Smooth muscle cell (in vitro differentiated cells): ENCODE measurements at regions not wholly inside any gene's neighbourhood (a gene's known extent, or its start where the extent isn't known, plus 50 kb on each side); places are given as distances from the start of the nearest gene placed in this dataset.

Experiments used
- DNase-seq: peaks from one replicate; lab custom pipeline; 2025; ENCODE audit not compliant: unreplicated experiment; lab: John Stamatoyannopoulos, UW
- H2AFZ ChIP-seq: fragments of 200-600 bp; sonication (generic); 2 replicates; pipeline ENCODE4 v1.6.0; 2016; ENCODE audit warnings: antibody characterized with exemption, low read depth, mild to moderate bottlenecking
- H3F3A ChIP-seq: fragments of 200-600 bp; sonication (generic); 2 replicates; pipeline ENCODE4 v1.6.0; 2017; ENCODE audit warnings: antibody characterized with exemption, low read depth
- H3K27ac ChIP-seq: fragments of 200-600 bp; sonication (generic); 2 replicates; pipeline ENCODE4 v1.5.1; 2016; ENCODE audit warnings: low read depth, mild to moderate bottlenecking
- H3K27me3 ChIP-seq: fragments of 200-600 bp; sonication (generic); 2 replicates; pipeline ENCODE4 v1.6.1; 2016; ENCODE audit warnings: low read depth, mild to moderate bottlenecking
- H3K36me3 ChIP-seq: fragments of 200-600 bp; sonication (generic); 2 replicates; pipeline ENCODE4 v1.5.1; 2016; ENCODE audit warnings: low read depth
- H3K4me1 ChIP-seq: fragments of 200-600 bp; sonication (generic); 2 replicates; pipeline ENCODE4 v1.5.1; 2016; ENCODE audit warnings: low read depth
- H3K4me2 ChIP-seq: fragments of 200-600 bp; sonication (generic); 2 replicates; pipeline ENCODE4 v1.6.0; 2016; ENCODE audit warnings: mild to moderate bottlenecking
- H3K4me3 ChIP-seq: fragments of 200-600 bp; sonication (generic); 2 replicates; pipeline ENCODE4 v1.5.1; 2016; ENCODE audit warnings: mild to moderate bottlenecking
- H3K79me2 ChIP-seq: fragments of 200-600 bp; sonication (generic); 2 replicates; pipeline ENCODE4 v1.6.0; 2016; ENCODE audit warnings: low read depth, mild to moderate bottlenecking
- H3K9ac ChIP-seq: fragments of 200-600 bp; sonication (generic); 2 replicates; pipeline ENCODE4 v1.6.0; 2016; ENCODE audit warnings: low read depth
- H3K9me3 ChIP-seq: fragments of 200-600 bp; sonication (generic); replicated peaks from 2 replicates; pipeline ENCODE4 v1.5.1; 2016; ENCODE audit warnings: low read depth
- H4K20me1 ChIP-seq: fragments of 200-600 bp; sonication (generic); 2 replicates; pipeline ENCODE4 v1.6.0; 2016; ENCODE audit warnings: low read depth
- CTCF ChIP-seq: fragments of 200-600 bp; sonication (generic); IDR thresholded peaks from 2 replicates; pipeline ENCODE4 v1.5.1; 2017; ENCODE audit warnings: borderline replicate concordance, mild to moderate bottlenecking, antibody characterized with exemption; ENCODE audit not compliant: insufficient read depth, poor library complexity, severe bottlenecking
- WGBS: methylation state at CpG from one replicate; pipeline ENCODE4 v1.1.7; 2016; ENCODE audit warnings: low lambda C conversion rate; 5-methylcytosine and 5-hydroxymethylcytosine counted together

- Histone ChIP-seq H3F3A (no peaks in the 10 kb centered on the region), H3K4me3 (no peak overlapping the region), H3K9me3 (no peaks in the 10 kb centered on the region), H3K79me2 (no peaks in the 10 kb centered on the region), H3K4me1 (no peaks in the 10 kb centered on the region), H3K4me2 (no peak overlapping the region), H4K20me1 (no peaks in the 10 kb centered on the region), H3K27ac (no peak overlapping the region), H3K36me3 (no peaks in the 10 kb centered on the region), H2AFZ (no peak overlapping the region), H3K27me3 (no peaks in the 10 kb centered on the region), H3K9ac (no peak overlapping the region)
- WGBS: 81% methylated on average over 6 of the region's 6 CpGs
- no peak for DNase-seq
- no peak for TF ChIP-seq CTCF
Measured at GRCh38 chr5:173532689-173533250, 83.7 kb downstream of the BOD1 start.

GRCh38 chr5:173531863-173532262 lies 84.6 kb downstream of the BOD1 start:
- Histone ChIP-seq H3K9ac (no peak overlapping the region), H3K4me3 (no peak overlapping the region), H3F3A (no peaks in the 10 kb centered on the region), H3K36me3 (no peaks in the 10 kb centered on the region), H3K27ac (no peak overlapping the region), H3K27me3 (no peaks in the 10 kb centered on the region), H4K20me1 (no peaks in the 10 kb centered on the region), H2AFZ (no peak overlapping the region), H3K4me2 (no peak overlapping the region), H3K9me3 (no peaks in the 10 kb centered on the region), H3K79me2 (no peaks in the 10 kb centered on the region), H3K4me1 (no peaks in the 10 kb centered on the region)
- TF ChIP-seq CTCF: no peak
- DNase-seq: no peak
- 91% methylated on average over 9 of the region's 9 CpGs for WGBS

DNA sequence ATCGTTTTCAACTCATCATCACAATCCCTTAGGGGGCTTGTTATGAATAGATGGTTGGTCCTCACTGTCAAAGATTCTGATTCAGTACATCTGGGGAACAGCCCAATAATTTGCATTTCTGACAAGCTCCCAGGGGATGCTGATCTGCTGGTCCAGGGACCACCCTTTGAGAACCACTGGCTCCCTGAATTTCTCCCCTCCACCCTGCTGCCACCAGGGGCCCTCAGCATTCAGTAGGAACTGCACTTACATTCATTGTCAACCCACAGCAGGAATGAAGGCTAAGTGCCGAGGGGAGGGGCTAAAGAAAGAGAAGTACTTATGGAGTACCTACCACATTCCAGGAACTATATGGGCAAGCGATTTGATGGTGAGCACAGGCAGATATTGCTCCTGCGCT lies 85.9 kb downstream of the BOD1 start:
- Histone ChIP-seq H3K27ac (no peak overlapping the region), H2AFZ (no peak overlapping the region), H3K36me3 (no peaks in the 10 kb centered on the region), H3K79me2 (no peaks in the 10 kb centered on the region), H3K4me3 (no peak overlapping the region), H3K27me3 (no peaks in the 10 kb centered on the region), H3K9me3 (no peaks in the 10 kb centered on the region), H4K20me1 (no peaks in the 10 kb centered on the region), H3K9ac (no peak overlapping the region), H3K4me2 (no peak overlapping the region), H3K4me1 (no peaks in the 10 kb centered on the region), H3F3A (no peaks in the 10 kb centered on the region)
- WGBS: 79% methylated on average over 4 of the region's 4 CpGs
- TF ChIP-seq CTCF: no peak
- no peak for DNase-seq

GRCh38 chr5:173529861-173530260 lies 86.6 kb downstream of the BOD1 start:
- Histone ChIP-seq H3K4me1 (no peaks in the 10 kb centered on the region), H4K20me1 (no peaks in the 10 kb centered on the region), H3K27me3 (no peaks in the 10 kb centered on the region), H3K27ac (no peak overlapping the region), H3K9me3 (no peaks in the 10 kb centered on the region), H3K36me3 (no peaks in the 10 kb centered on the region), H3K9ac (no peak overlapping the region), H3K4me3 (no peak overlapping the region), H3F3A (no peaks in the 10 kb centered on the region), H2AFZ (no peak overlapping the region), H3K79me2 (no peaks in the 10 kb centered on the region), H3K4me2 (no peak overlapping the region)
- DNase-seq: no peak
- 89% methylated on average over 3 of the region's 3 CpGs for WGBS
- TF ChIP-seq CTCF: no peak
